Suppressor macrophage treated with lipopolysaccharide for 4 hours (primary cell): ENCODE measurements at regions not wholly inside any gene's neighbourhood (a gene's known extent, or its start where the extent isn't known, plus 50 kb on each side); places are given as distances from the start of the nearest gene placed in this dataset.
"Not testable (repeated sequence)": the region's sequence is repeated elsewhere in the genome, so short reads cannot be mapped to it uniquely, and the experiment has no call there.

ENCODE experiments used
- DNase-seq: peaks from one replicate; pipeline ENCODE4 v3.0.0-alpha.2; 2020

DNA sequence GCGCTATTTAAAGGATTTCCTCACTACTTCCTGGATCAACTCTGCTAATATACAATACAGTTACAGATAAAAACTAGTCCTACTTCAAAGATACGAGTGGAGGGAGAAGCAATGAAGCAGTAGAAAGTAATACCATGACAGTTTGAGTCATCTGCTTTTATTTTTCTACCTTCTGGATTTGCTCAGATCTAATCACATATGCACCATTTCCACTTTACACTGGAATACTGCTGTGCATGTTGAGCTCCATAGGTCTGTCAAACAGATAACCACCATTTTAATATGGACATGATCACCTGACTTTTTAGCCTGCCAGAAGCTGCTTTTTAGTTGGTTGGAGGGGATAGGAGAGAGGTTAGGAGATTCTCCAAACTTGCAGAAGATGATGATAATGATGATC lies 92.5 kb downstream of the MMUT start:
- DNase-seq, result no peak

DNA sequence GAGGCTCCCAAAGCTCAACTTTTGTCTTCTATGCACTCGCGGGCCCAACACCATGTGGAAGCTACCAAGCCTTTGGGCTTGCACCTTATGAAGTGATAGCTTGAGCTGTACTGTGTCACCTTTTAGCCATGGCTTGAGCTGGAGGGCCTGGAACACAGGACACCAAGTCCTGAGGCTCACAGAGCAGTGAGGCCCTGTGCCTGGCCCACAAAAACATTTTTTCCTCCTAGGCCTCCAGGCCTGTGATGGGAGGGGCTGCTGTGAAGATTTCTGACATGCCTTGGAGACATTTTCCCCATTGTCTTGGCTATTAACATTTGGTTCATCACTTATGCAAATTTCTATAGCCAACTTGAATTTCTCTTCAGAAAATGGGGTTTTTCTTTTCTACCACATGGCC lies 96.5 kb downstream of the MMUT start:
- no peak for DNase-seq

DNA sequence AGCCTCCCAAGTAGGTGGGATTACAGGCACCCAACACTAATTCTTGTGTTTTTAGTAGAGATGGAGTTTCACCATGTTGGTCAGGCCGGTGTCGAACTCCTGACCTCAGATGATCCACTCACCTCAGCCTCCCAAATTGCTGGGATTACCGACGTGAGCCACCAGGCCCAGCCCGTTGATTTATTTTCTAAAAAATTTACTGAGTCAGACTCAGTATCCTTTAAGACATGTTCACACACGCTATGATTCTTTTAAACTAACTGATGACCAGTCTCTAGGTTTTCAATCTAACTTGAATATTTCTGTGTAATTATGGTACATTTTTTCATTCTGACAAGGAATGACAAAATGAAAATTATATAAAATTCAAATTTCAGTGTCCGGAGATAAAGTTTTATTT lies 114.5 kb downstream of the MMUT start:
- DNase-seq, result no peak

DNA sequence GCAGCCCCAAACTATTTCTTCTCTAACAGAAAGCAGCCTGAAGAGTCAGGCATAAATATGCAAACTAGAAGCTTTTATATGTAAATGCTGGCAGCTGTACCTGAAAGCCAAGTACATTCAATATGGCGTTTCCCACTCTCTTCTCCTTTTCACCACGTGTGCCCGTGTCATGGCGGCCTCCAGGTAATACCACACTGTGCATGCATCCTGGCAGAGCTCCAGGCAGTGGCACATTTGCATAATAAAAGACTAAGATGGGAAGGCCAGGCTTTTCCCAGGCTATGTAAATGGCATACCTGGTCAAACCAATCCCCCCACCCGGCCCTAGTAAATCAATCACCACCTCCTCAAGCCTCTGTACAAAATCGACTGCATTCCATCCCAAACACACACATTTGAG lies 120.6 kb downstream of the MMUT start:
- DNase-seq, result no peak

DNA sequence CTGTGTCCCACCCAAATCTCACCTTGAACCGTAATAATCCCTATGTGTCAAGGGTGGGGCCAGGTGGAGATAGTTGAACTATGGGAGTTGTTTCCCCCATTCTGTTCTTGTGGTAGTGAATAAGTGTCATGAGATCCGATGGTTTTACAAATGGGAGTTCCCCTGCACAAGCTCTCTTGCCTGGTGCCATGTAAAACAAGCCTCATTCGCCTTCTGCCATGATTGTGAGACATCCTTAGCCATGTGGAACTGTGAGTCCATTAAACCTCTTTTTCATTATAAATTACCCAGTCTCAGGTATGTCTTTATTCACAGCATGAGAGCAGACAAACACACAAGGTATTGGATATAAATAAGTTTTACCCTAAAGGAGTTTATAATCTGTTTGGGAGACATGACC lies 121.2 kb downstream of the MMUT start:
- no peak for DNase-seq

DNA sequence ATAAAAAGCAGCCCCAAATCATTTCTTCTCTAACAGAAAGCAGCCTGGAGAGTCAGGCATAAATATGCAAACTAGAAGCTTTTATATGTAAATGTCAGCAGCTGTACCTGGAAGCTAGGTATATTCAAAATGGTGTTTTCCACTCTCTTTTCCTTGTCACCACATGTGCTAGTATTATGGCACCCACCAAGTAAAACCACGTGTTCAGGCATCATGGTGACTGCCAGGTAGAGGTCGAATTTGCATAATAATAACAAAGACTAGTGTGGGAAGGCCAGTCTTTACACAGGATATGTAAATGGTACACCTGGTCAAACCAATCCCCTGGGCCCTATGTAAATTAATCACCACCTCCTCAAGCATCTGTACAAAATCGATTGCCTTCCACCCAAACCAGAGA lies 124.0 kb downstream of the MMUT start:
- DNase-seq, result no peak

DNA sequence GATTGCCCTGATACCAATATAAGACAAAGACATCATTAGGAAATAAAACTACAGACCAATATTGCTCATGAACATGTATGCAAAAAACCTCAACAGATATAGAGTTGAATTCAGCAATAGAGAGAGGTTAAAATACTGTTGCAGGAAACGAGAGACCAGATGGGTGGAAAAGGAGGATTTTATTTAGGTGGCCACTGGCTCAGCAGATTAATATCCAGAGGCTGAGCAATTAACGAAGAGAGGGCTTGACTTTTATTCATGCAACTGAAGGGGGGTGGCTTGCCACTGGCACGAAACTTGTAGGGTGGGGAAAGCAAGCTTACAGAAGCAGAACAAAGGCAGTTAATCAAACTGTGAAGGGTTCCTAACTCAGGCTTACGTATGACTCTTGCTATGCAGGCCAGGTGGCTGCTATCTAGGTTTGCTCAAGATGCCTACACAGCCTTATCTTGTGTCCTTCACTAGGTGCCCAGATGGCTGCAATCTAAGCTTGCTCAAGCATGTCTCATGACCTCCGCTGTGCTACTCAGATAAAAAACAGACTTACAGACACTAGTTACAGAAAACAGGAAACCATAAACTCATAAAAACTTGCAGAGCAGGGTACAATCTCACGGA lies 126.4 kb downstream of the MMUT start:
- DNase-seq, result no peak

DNA sequence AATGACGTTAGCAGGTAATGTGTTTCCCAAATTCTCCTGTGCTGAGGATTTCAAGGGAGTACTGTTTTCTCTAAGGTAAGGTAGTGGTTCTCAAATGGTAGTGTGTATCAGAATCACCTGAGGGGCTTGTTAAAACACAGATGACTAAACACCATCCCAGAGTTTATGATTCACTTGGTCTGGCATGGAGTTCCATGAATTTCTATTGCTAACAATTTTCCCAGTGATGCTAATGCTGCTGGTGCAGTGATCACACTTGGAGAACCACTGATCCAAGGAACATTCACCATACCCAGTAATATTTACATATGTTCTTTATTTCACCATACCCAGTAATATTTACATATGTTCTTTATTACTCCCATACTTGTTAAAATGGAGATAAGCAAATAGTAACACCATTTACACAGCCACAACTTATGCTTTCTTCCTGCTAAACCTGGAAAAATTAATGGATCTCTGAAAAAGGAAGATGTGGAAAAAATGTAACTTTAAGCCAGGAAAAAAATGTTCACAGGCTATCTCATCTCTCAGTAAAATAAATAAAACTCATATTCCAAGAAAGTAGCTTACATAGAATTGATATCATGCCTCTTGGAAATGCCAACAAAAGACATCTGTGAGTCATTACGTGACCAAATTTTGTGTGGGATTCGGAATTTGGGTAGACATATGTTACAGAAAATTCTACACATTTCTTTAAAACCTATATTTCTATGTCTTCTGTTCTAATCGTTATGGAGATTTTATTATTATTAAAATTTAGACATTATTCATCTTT lies 129.5 kb downstream of the MMUT start:
- no peak for DNase-seq

DNA sequence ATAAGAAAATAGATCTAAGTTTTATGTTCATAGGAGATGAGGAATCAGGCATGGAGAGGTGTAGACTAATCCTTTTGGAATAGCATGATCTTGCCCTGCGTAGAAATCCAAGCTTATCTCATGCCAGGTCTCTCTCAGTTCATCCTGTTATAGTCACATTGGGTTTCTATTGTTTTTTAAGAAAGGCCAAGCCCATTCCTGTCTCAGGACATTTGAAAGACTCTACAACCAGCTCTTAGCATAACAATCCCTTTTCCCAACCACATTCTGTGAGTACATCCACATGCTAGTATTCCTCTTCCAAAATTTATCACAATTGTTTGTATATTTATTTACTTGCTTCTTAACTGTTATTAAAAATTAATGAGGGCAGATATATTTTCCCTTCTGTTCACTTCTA lies 130.3 kb downstream of the MMUT start:
- no peak for DNase-seq

DNA sequence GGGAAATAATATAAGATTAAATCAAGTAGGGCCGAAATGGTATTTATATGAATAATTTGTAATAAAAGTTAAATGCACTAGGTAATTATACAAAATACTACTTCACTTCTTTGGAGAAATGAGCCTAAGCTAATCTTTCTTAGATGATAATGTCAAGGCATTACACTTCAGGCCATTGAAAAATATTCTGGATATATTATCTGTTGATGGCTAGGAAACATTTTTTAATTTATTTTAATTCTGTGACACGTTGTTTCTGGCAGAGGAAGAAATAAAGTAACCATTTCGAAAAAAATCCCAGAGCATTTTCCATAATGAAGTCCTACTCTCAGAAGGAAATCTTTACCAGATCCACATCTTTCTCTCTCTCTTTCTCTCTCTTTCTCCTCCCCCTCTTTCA lies 133.9 kb downstream of the MMUT start:
- DNase-seq, result no peak

DNA sequence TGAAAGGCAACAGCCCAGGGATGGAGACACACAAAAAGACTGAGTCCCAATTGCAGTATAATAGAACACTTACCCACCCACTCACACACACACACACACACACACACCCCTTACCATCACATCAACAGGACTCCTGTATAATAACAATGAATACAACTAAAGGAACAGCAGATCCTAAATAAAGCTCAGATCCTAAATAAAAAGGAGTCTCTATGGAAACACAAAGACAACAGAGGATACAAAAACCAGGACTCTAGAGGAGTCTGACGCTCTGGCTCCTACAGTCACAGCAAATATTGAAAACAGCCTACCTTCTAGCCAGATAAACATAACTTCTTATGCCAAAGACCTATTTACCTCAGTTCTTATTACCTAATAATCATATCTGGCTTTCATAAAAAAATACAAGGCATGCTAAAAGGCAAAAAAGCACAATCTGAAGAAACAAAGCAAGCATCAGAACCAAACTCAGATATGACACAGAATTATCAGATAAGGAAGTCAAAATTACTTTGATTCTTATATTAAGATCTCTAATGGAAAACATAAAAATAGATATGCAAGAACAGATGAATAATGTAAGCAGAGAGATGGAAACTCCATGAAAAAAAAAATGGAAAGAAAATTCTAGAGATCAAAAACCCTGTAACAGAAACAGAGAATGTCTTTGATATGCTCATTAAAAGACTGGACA lies 134.9 kb downstream of the MMUT start:
- no peak for DNase-seq

DNA sequence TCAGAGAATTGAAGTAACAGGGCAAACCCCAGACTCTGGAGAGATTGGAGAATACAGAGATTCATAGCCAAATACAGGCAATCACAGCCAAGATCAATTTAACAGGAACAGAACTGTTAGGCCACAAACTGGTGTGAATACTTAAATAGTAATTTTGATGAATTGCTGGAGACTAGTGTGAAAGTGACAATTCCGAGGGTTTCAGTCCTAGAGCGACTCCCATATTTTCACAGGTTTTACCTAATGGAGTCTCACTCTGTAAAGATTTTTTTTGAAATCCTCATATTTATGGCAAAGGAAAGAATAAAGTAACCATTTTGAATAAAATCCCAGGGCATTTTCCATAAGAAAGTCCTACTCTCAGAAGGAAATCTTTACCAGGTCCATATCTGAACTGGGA lies 135.5 kb downstream of the MMUT start:
- DNase-seq, result no peak

DNA sequence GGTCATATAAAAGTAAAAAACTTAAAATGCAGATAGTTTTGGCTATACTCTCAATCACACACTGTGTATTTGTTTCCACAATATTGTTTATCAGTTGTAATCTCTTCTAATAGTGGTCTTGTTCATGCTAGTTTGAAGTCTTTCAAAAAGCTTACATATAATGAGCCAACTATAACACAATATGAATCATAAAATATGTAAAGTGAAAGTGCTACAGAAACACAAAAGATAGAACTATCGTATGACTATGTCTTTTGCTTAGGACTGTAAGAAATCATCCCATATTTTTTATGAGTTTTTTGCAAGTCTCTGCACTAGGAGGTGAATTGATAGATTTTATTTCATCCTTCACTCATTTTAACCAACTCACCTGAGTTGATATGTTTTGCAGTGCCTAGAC lies 136.0 kb downstream of the MMUT start:
- DNase-seq, result no peak

DNA sequence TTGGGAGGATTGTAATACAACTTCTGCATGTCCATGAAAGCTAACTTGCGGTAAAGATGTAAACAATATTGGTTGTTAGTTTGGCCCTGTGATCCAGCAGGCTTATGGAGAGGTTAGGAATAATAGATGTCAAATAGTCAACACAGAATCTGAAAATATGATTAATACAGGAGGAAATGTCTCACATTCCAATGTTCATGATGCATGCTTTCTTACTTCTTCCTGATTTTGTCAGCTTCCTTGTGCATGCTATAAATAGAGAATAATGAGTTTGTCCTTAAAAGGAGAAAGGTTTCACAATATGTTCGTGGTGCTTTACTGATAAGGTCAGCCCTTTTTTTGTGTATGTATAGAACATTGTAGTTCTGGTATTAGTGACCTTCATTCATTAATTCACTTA lies 136.7 kb downstream of the MMUT start:
- DNase-seq, result peak; percentile 3

DNA sequence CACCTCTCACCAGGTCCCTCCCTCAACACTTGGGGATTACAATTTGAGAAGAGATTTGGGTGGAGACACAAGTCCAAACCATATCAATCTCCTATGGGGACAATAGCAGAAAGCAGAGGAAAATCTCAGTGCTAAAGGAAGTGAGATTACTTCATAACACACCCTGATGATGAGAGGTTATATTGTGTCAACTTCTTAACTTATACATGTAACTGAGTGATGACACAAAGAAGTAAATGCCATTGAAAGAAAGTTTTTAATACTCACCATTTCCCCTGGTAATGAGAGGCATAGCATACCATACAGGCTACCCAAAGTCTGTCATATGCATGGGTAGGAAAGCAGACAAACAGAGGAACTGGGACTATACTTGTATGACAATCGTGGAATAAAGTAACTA lies 137.2 kb downstream of the MMUT start:
- no peak for DNase-seq

DNA sequence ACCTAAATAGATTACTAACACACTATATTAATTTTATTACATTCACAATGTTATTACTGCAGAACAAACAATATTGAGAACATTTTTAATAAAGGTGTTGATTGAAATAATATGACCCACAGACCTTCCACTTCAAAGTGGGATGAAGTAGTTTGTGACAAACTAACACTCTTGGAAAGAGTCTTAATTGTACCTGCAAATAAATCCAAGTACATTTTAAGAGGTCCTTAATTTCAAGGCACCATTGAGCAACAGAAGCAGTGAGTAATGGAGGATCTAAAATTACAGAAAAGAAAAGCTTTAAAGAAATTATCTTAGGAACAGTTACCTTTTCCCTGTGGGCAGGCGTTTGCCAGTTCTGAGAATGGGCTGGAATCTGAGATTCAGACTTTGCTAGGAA lies 140.2 kb downstream of the MMUT start:
- DNase-seq, result no peak

DNA sequence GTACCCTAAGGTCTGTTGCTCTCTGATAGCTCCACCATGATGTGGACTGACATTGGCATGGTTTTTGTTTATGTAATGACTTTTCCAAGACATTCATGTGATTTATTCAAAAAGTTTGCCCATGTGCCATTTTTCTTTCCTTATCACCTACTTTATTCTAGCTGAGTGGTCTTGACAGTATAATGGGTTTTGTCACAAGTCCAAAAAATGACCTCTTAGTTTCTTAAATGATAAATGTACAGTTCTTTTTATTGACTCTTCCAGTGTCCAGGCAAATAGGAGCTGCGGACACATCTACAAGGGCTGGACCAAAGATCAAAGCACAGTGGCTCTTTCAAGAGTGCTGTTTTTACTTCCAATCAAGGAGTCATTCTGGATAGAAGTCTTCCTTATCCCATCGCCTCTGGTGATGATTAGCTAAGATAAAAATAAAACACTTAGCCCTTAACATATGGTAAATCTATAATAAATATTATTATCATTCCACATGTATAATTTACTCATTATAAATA lies 141.4 kb downstream of the MMUT start:
- DNase-seq, result no peak

DNA sequence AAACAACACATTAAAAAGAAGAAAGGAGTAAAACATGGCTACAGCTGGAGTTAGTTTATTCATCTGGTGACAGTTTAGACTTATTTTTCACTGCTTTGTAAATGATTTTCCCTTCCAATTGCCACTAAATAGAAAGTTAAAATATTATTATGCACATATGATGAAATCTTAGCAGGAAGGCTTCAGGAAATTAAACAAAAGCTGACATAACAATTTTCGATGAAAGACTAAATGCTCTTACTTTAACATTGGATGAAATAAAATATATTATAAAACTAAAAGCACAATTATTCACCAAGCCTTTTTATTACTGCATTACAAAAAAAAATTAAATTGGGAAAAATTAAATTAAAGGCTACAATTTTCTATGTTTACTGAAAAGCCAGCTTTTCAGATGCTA lies 158.0 kb downstream of the MMUT start:
- no peak for DNase-seq

DNA sequence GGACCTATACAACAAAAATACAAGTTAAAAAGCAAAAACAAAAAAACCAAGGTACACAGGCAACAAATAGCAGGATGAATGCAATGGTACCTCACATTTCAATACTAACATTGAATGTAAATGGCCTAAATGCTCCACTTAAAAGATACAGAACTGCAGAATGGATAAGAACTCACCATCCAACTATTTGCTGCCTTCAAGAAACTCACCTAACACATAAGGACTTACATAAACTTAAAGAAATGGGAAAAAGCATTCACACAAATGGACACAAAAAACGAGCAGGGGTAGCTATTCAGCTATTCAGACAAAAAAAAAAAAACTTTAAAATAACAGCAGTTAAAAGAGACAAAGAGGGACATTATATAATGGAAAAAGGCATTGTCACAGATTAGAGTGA lies 158.7 kb downstream of the MMUT start:
- DNase-seq, result not testable (repeated sequence)

DNA sequence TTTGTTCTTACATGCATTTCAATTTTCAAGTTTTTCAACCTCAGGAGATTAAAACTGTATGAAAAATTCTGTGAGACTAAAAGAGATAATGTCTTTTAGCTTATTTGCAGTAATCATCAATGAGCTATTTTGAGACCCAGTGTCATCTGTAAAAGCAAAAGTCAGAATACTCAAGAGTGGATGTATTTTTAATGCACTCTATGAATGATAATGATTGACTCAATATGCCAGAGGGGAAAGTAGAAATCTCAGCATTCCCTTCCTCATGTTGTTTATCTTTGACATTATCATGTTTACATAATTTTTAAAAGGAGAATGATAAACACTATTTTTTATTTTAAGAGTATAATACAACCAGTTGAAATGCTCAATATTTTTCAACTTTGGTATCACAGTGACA lies 162.1 kb downstream of the MMUT start:
- DNase-seq, result no peak

DNA sequence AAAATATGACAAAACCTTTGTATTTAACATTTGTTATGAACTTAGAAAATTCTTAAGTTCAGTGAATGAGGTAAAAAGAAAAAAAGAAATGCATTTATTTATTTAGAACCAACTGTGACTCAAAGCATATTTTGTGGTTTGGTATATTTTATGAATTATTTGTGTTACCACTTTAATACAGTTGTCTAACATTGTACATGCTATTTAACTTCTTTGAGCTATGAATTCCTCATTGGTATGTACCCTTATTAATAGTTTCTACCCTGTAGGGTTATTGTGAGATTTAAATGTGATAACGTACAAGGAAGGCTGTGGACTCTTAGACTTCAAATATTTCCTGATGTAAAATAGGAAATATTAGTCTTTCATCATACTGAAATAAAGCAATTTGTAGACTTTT lies 162.6 kb downstream of the MMUT start:
- DNase-seq, result no peak

DNA sequence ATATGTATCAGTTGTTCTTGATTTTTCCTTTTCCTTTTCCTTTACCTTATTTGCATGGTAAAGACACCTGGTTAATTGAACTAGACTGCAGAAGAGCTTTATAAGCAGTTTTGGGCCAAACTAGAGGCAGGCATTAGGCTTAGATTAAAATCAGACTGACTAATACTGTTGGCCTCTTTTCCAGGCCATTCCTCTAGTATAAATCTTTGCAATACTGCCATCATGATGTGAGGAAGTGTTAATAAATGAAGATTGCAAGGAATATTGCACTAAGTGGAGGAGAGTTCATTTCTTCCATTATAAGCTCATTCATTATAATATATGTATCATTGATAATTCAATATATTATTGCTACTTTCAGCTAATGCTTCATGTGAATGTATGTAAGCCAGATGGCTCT lies 163.8 kb downstream of the MMUT start:
- no peak for DNase-seq

DNA sequence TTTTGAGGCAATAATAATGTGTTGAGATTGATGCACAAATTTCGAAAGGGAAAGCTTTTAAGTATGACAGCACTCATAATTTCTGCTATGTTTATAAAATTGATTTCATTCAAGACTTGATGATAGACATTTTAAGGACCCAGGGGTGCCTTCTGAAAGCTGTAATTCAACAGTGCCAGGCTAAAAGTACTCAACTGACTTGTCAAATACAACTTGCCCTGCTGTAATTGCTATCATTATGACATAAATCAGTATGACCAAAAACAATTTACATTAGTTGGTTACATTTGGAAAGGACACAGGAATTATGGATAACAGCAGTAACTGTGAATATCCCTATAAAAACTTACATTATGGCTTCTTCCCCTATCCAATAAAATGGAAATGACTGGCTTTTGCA lies 178.9 kb downstream of the MMUT start:
- DNase-seq, result no peak
